IgD-negative memory B cell (primary cell): ENCODE measurements at regions not wholly inside any gene's neighbourhood (a gene's known extent, or its start where the extent isn't known, plus 50 kb on each side); places are given as distances from the start of the nearest gene placed in this dataset.
A peak's percentile ranks its signal among the peaks of the same experiment; 100 is the strongest.
"Not testable (repeated sequence)": the region's sequence is repeated elsewhere in the genome, so short reads cannot be mapped to it uniquely, and the experiment has no call there.

ENCODE experiments used
- H3K27ac Mint-ChIP-seq, 3 donors: one replicate each; pipeline ENCODE4 v1.8.0; 2020 to 2022; ENCODE audit warnings: mild to moderate bottlenecking in 3 of 3, mixed read lengths in 3 of 3, moderate library complexity in 1 of 3
- H3K27me3 Mint-ChIP-seq: one replicate; pipeline ENCODE4 v1.8.0; 2021; ENCODE audit warnings: mixed read lengths
- H3K36me3 Mint-ChIP-seq: one replicate; pipeline ENCODE4 v1.8.0; 2020; ENCODE audit warnings: mild to moderate bottlenecking, mixed read lengths
- H3K4me1 Mint-ChIP-seq, 3 donors: one replicate each; pipeline ENCODE4 v1.8.0; 2020 to 2022; ENCODE audit warnings: mixed read lengths in 3 of 3, mild to moderate bottlenecking in 1 of 3
- H3K4me3 Mint-ChIP-seq, 4 donors: one replicate each; pipeline ENCODE4 v1.8.0; 2020 to 2022; ENCODE audit warnings: mild to moderate bottlenecking in 4 of 4, mixed read lengths in 4 of 4, moderate library complexity in 3 of 4
- H3K9me3 Mint-ChIP-seq, 3 donors: one replicate each; pipeline ENCODE4 v1.8.0; 2020 to 2021; ENCODE audit warnings: mixed read lengths in 3 of 3, mild to moderate bottlenecking in 1 of 3

GRCh38 chr18:62629031-62629430, 86.3 kb upstream of the PHLPP1 start:
- no peaks in the 10 kb centered on the region for H3K4me1 Mint-ChIP-seq
- H3K27me3 Mint-ChIP-seq = peaks cover 3% of the 10 kb centered on the region
- H3K9me3 Mint-ChIP-seq = peaks cover 0 to 2% (median 0%) of the 10 kb centered on the region in 3 donors
- no peak overlapping the region for H3K4me3 Mint-ChIP-seq
- H3K36me3 Mint-ChIP-seq = no peaks in the 10 kb centered on the region
- no peak overlapping the region for H3K27ac Mint-ChIP-seq

- Mint-ChIP-seq H3K36me3 (peaks cover 1% of the 10 kb centered on the region), H3K4me3 (no peak overlapping the region), H3K27ac (no peak overlapping the region), H3K27me3 (peaks cover 5% of the 10 kb centered on the region), H3K4me1 (no peaks in the 10 kb centered on the region), H3K9me3 (peaks cover 0 to 2% (median 0%) of the 10 kb centered on the region in 3 donors)
Observed at GRCh38 chr18:62631173-62631572, 84.2 kb upstream of the PHLPP1 start.

GRCh38 chr18:62632788-62633455, 82.4 kb upstream of the PHLPP1 start:
- Mint-ChIP-seq H3K4me3 (no peak overlapping the region), H3K27me3 (peaks cover 5% of the 10 kb centered on the region), H3K9me3 (peaks cover 0 to 2% (median 0%) of the 10 kb centered on the region in 3 donors), H3K27ac (no peak overlapping the region), H3K4me1 (no peaks in the 10 kb centered on the region), H3K36me3 (peaks cover 1% of the 10 kb centered on the region)

GRCh38 chr18:62634458-62634857, 80.9 kb upstream of the PHLPP1 start:
- Mint-ChIP-seq H3K4me3 (no peak overlapping the region), H3K4me1 (no peaks in the 10 kb centered on the region), H3K9me3 (no peaks in the 10 kb centered on the region), H3K36me3 (peaks cover 1% of the 10 kb centered on the region), H3K27me3 (peaks cover 5% of the 10 kb centered on the region), H3K27ac (no peak overlapping the region)

- no peaks in the 10 kb centered on the region for H3K4me1 Mint-ChIP-seq
- H3K4me3 Mint-ChIP-seq = no peak overlapping the region
- no peaks in the 10 kb centered on the region for H3K9me3 Mint-ChIP-seq
- H3K36me3 Mint-ChIP-seq = peaks cover 1% of the 10 kb centered on the region
- peaks cover 5% of the 10 kb centered on the region for H3K27me3 Mint-ChIP-seq
- no peak overlapping the region for H3K27ac Mint-ChIP-seq
Observed at GRCh38 chr18:62634979-62635630, 80.2 kb upstream of the PHLPP1 start.

GRCh38 chr18:62637403-62637802, 77.9 kb upstream of the PHLPP1 start:
- Mint-ChIP-seq H3K27ac (no peak overlapping the region), H3K36me3 (peaks cover 1% of the 10 kb centered on the region), H3K4me1 (no peaks in the 10 kb centered on the region), H3K9me3 (no peaks in the 10 kb centered on the region), H3K27me3 (peaks cover 4% of the 10 kb centered on the region), H3K4me3 (no peak overlapping the region)

DNA sequence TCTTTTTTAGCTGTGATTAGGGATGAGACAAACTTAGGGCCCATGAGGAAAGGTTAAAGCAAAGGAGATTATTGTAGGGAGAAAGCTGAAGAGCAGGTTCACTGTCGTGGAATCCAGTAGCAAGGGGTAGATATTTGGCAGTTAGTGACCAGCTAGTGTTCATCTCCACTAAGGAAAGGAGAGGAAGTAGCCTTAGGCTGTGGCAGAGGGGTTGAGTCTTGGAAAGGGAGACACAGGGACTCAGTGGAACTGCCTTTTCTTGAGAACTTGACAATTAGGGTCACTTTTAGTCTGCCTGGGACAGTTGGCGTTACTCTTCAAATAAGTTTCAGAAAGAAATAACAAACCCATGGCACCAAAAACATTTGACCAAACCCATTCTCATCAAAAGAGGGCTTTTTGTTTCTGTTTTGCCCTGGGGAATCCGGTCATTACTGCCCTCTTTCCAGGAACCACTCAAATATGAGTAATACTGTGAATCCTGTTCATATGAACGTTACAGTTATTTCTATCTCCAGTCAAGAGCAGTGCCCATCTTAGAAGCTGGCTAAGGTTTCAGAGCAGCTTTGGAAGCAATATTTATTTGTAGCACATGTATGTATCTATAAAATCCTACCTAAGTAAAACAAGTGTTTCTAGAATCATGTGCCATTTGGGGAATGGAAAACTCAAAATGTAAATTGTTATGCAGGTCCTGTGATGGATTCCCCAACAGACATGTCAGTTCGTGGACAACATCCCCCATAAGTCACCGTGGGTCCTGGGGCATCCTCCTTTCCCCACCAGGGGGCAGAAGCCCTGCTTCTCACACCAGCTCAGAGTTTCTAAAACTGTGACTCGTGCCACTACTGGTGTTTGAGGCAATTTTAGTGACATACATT, 77.3 kb upstream of the PHLPP1 start:
- H3K36me3 Mint-ChIP-seq = peaks cover 1% of the 10 kb centered on the region
- no peaks in the 10 kb centered on the region for H3K9me3 Mint-ChIP-seq
- no peaks in the 10 kb centered on the region for H3K4me1 Mint-ChIP-seq
- H3K27ac Mint-ChIP-seq = no peak overlapping the region
- H3K27me3 Mint-ChIP-seq = peaks cover 4% of the 10 kb centered on the region
- H3K4me3 Mint-ChIP-seq = no peak overlapping the region

GRCh38 chr18:62643181-62643580, 72.2 kb upstream of the PHLPP1 start:
- H3K27me3 Mint-ChIP-seq = no peaks in the 10 kb centered on the region
- H3K36me3 Mint-ChIP-seq = no peaks in the 10 kb centered on the region
- H3K4me3 Mint-ChIP-seq = no peak overlapping the region
- H3K4me1 Mint-ChIP-seq = no peaks in the 10 kb centered on the region
- no peak overlapping the region for H3K27ac Mint-ChIP-seq
- H3K9me3 Mint-ChIP-seq = no peaks in the 10 kb centered on the region

- no peaks in the 10 kb centered on the region for H3K36me3 Mint-ChIP-seq
- peaks cover 1% of the 10 kb centered on the region for H3K27me3 Mint-ChIP-seq
- no peak overlapping the region for H3K27ac Mint-ChIP-seq
- no peak overlapping the region for H3K4me3 Mint-ChIP-seq
- H3K4me1 Mint-ChIP-seq = no peaks in the 10 kb centered on the region
- no peaks in the 10 kb centered on the region for H3K9me3 Mint-ChIP-seq
Observed at GRCh38 chr18:62644773-62645172, 70.6 kb upstream of the PHLPP1 start.

- Mint-ChIP-seq H3K9me3 (no peaks in the 10 kb centered on the region), H3K27me3 (peaks cover 8% of the 10 kb centered on the region), H3K36me3 (no peaks in the 10 kb centered on the region), H3K27ac (no peak overlapping the region), H3K4me1 (peaks cover 6 to 12% (median 7%) of the 10 kb centered on the region in 3 donors), H3K4me3 (no peak overlapping the region)
Observed at GRCh38 chr18:62647179-62647578, 68.2 kb upstream of the PHLPP1 start.

DNA sequence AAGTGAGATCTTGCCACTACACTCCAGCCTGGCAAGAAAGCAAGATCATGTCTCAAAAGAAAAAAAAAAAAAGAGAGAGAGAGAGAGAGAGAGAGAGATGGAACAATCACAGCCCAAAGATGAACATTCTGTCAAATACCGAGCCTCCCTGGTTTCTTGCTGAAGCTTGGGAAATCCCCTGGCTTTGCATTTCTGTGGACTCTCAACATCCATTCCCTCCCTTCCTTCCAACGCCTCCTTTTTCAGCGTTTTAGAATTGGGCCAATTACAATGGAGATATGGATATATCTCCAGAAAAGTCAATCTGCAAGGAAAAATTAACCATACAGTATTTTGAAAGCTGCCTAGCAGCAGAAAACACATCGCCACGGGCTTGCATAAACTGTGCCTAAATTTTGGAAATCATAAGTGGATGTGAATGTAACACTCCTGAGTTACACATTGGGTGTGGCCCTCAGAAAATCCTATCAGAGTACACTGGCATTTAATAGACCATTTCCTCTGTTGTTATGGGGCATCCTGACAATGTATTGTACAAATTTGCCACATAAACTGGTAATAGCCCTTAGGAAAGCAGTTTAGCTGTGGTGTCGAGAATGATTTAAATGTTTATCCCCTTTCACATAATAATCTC, 67.2 kb upstream of the PHLPP1 start:
- H3K4me1 Mint-ChIP-seq = peaks cover 7 to 12% (median 11%) of the 10 kb centered on the region in 3 donors
- H3K27me3 Mint-ChIP-seq = peaks cover 8% of the 10 kb centered on the region
- H3K4me3 Mint-ChIP-seq = no peak overlapping the region
- H3K27ac Mint-ChIP-seq = no peak overlapping the region
- no peaks in the 10 kb centered on the region for H3K36me3 Mint-ChIP-seq
- H3K9me3 Mint-ChIP-seq = no peaks in the 10 kb centered on the region

- H3K4me1 Mint-ChIP-seq = peaks cover 7 to 12% (median 11%) of the 10 kb centered on the region in 3 donors
- H3K27ac Mint-ChIP-seq = no peak overlapping the region
- H3K36me3 Mint-ChIP-seq = no peaks in the 10 kb centered on the region
- peaks cover 8% of the 10 kb centered on the region for H3K27me3 Mint-ChIP-seq
- no peaks in the 10 kb centered on the region for H3K9me3 Mint-ChIP-seq
- H3K4me3 Mint-ChIP-seq = peak overlapping the region in 3 of 4 donors; percentile 64 to 83 (median 67)
Observed at GRCh38 chr18:62651276-62652056, 63.9 kb upstream of the PHLPP1 start.

DNA sequence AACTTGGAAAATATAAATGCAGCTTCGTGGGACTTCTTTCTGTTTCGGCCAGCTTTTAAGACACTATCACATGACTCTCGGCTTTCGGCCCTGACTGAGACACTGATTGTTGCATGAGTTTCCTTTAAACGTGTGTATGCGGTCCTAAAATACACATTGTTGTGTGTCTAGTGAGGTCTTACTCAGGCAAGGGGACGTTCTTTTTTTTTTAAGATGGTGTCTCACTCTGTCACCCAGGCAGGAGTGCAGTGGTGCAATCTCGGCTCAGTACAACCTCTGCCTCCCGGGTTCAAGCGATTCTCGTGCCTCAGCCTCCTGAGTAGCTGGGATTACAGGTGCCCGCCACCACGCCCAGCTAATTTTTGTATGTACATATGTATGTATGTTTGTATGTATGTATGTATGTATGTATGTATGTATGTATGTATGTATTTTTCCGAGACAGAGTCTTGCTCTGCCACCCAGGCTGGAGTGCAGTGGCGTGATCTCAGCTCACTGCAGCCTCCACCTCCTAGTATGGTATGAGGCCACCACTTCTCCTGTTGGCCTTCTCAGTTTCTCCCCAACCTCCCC, 63.2 kb upstream of the PHLPP1 start:
- not testable (repeated sequence) for H3K27me3 Mint-ChIP-seq, H3K27ac Mint-ChIP-seq, H3K36me3 Mint-ChIP-seq, H3K9me3 Mint-ChIP-seq
- Mint-ChIP-seq H3K4me1 (peaks cover 7 to 12% (median 11%) of the 10 kb centered on the region in 3 donors), H3K4me3 (peak overlapping the region; percentile 56 to 83 (median 63))
